CD4-positive, alpha-beta T cell treated with Interleukin-12 subunit alpha and Interleukin-12 subunit beta, for 1 hour (primary cell): ENCODE measurements at regions not wholly inside any gene's neighbourhood (a gene's known extent, or its start where the extent isn't known, plus 50 kb on each side); places are given as distances from the start of the nearest gene placed in this dataset.

ENCODE experiments used
- DNase-seq: peaks from one replicate; pipeline ENCODE4 v3.0.0-alpha.2; 2020

DNA sequence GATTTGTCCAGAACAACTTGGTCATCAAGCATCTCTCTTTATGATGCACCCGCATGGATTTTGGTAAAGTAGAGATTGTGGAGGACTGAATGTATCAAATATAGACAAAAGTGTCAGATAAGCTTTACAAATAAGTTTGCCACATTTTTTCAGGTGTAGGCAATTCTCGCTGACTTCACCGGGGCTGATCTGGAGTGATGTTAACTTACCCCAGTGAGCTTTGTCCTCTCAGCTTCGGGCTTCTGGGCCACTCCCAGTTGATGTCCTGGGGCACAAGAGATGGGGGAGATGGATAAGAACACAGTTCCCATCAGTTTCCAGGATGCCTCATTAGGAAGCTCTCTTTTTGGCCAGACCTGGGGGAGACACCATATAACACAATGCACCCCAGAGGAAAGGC, 117.7 kb downstream of the ETS2 start:
- no peak for DNase-seq

DNA sequence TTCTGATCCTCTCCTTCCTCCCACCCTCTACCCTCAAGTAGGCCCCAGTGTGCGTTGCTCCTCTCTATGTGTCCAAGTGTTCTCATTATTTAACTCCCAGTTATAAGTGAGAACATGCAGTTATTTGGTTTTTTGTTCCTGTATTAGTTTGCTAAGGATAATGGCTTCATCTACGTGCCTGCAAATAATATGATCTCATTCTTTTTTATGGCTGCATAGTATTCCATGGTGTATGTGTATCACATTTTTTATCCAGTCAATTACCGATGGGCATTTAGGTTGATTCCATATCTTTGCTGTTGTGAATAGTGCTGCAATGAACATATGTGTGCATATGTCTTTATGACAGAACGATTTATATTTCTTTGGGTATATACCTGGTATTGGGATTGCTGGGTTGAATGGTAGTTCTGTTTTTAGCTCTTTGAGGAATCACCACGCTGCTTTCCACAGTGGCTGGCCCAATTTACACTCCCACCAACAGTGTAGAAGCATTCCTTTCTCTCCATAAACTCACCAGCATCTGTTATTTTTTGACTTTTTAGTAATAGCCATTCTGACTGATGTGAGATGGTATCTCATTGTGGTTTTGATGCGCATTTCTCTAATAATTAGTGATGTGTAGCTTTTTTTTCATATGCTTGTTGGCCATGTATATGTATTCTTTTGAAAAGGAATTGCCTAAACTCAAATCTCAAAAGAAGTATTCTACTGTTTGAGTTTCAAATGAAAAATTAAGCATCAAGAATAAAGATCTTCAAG, 116.9 kb downstream of the ETS2 start:
- DNase-seq = no peak

DNA sequence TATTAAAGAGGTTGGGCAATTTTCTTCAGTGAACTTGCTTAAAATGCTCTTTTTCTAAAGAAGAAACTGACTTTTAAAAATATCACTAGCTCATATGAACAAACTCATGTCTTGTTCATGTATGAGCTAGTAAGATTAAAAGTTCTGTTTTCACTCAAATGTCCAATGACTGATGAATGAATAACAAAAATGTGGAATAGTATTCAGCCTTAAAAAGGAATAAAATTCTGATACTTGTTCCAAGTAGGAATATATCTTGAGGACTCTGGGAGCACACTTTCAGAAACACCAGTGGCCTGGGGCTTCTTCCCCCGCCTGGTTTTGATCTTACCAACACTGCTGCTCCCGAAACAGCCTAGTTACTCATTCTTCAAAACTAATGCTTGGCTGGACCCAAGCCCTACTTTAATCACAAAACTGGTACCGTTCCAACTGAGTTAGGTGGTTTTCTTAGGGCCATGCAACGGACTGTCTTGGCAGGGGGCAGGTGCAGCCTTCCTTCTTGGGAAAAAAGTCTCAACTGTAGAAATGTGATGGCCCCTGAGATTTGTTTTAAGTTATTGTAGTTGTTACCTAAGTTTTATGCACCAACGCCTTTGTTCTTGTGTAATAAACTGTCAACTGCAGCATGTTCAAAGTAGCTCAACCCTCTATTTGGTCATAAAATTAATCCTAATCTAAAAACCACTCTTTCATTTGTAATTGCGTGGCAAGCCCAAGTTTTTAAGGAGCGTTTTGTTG, 116.0 kb downstream of the ETS2 start:
- no peak for DNase-seq

DNA sequence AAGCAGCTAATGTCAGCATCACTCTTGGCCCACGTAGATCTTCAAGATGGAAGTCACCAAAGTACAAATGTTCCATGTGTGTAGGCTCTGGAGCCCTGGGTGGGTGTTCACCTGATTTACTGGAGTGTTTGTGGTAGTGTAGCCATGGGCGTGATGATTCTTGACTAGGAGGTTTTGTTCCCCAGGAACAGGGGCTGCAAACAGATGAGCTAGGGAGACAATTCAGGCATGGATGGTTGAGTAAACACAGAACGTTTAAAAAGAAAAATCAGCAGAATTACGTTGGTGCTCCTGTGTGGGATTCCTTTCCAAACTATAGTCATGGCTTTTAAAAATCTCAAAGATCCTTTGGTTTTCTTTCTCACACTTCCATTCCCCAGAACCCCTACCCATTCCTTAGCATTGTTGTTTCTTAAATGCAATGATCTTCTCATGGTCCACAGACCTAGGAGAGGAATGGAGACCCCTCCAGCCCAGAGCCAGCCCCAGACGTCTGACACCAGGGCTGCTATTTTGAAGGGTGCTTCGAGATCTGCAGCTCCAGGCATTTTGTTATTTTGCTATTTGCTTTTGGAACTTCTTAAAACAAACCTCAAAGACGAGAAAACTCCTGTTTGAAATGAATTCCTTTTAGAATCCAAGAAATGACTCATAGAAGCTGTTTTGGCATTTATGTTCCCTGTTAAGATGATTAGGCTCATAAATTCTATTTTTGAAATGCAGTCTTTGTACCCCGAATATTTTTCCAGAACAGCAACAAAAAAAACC, 115.1 kb downstream of the ETS2 start:
- DNase-seq = no peak

DNA sequence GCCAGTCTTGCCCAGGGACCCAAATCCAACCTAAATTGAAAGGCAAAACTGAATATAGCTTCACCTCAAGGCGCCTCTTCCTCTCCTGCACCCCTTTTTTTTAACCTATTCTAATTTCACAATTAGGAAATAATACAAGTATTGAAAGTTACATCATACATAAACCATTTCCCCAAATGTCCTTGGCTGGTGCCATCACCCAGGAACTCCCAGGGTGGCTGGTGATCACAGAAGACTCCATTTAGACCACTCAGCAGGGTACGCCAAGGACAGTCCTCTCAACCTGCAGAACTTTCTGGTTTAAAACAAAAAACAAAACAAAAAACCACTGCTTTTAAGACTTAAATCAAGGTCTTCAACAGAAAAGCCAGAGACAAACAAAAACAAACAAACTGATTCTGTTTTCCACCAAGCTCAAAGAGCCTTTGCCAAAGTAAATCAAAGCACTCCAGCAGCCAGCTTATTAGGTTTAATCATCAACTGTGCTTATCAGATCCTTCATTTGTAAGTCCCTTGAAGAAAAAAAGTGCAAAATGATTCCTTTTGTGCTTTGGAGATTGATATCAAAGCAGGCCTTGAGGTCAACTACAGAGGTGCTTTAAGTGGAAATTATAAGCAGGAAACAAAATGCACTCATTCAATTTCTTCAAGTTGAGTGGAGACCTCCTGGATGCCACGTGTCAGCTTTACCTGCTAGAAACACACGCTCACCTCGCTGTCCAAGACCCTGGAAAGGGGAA, 113.0 kb downstream of the ETS2 start:
- DNase-seq = no peak

DNA sequence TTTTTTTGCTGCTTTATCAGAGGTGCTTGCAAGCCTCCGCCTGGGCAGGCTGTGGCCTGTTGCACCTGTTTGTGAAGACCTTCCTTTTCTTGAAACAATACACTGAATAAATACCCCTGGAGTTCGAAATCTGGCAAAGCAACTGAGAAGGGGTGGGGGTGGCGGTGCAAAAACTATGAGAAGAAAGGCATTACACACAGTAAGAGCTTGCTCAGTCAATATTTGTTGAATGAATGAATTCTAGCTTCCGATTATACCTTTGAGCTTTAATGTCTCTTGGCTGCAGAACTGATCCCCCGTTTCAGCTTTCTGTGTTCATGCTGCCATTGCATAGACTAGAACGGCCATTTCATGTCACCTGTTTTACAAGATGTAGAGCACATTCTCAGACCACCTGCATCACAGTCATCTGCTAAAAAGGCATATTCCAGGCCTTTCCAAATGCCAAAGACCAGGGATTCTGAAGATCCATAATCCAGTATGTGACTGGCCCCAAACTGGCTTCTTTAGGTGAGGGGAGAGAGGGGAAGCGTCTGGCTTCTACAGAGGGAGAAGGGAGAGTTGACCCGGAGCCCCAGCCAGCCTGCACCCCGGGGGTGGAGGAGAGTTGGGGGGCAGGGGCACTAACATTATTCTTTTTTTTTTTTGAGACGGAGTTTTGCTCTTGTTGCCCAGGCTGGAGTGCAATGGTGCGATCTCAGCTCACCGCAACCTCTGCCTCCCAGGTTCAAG, 111.5 kb downstream of the ETS2 start:
- no peak for DNase-seq

DNA sequence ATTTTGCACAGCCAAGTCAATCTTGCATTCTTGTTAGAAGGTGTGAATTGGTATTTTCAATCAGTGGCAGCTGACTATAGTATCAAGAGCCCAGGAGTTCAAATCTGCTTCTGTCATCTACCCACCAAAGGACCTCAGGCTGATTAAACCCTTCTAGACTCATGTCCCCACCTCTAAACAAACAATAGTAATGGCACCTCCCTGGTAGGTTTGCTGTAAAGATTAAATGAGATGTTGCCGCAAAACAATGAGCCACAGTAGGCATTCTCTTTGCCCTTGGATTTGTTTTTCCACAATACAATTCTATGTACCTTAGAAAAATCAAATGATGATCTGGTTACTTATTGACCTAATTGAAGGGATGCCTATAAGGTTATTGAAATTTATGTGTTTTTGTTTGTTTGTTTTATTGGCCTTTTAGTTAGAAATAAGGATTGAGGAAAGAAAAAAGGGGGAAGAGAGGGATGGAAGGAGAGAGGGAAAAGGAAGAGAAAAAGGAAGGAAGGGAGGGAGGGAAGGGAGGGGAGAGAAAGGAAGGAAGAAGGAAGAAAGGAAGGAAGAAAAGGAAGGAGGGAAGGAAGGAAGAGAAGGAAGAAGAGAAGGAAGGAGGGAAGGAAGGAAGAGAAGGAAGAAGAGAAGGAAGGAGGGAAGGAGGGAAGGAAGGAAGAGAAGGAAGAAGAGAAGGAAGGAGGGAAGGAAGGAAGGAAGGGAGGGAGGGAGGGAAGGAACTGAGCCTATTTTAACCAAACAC, 110.7 kb downstream of the ETS2 start:
- no peak for DNase-seq

DNA sequence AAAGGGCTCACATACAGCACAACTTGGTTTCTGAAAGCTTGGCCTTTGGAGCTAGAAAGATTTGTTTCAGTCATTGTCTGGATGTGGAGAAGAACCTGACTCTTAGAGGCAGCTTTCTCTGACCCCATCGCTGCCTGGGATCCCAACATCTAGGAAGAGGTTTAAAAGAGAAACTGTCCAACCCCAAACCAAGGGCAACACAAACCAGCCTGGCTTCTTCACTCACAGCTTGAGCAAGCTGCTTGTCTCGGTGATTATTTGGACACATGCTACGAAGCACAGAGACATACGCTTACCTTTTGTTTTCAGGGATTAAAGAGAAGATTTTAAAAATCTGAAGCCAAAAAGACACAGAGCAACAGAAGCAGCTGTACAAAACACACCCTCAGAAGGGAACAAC, 109.8 kb downstream of the ETS2 start:
- DNase-seq = no peak

DNA sequence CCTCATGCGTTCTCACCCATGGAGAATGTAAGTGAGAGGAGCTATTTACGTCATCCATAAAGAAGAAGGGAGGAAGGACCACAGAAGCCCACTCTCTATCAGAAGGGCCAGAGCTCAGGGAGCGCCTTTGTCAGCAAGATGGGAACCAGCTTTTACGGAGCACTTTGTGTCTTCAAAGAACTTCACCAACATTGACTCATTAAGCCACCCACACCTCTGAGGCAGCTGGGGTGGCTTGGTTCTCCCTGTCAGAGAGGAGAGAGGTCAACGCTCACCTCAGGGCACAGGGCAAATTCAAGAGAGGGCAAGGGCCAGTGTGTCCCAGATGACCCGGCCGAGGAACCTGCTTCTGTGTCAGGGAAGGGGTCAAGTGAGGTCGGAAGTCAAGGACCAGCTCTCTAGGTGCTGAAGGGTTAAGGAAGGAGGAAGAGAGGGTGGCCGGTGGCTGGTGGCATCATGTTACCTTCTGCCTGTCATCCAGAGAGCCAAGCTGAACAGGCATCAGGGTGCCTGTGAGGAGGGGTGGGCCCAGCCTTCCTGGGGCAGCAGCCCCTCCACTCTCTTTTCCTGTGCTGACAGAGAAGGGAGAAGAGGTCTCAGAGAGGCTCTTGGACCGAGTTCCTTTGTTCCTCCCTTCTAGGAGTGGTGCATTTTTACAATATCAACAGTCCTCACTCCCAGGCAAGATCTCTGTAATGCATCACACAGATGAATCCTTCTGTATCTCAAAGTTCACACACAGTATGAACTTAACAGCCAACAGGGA, 109.0 kb downstream of the ETS2 start:
- DNase-seq = no peak

DNA sequence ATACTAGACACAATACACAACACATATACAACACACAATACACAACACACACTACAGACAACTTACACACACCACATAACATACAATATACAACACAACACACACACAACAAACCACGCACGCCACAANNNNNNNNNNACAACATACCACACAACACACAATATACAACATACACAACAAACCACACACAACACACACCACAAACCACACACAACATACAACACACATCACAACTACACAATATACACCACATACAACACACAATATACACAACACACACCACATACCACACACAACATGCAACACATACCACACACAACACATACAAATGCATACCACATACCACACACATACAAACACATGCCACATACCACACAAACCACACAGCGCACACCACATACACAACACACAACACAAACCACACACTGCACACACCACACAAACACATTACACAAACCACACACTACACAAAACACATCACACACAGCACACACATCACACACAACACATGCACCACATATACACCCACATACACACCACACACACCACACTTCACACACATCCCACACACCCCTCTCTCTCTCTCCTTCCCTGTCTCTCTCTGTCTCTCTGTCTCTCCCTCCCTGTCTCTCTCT, 108.3 kb downstream of the ETS2 start:
- no peak for DNase-seq

DNA sequence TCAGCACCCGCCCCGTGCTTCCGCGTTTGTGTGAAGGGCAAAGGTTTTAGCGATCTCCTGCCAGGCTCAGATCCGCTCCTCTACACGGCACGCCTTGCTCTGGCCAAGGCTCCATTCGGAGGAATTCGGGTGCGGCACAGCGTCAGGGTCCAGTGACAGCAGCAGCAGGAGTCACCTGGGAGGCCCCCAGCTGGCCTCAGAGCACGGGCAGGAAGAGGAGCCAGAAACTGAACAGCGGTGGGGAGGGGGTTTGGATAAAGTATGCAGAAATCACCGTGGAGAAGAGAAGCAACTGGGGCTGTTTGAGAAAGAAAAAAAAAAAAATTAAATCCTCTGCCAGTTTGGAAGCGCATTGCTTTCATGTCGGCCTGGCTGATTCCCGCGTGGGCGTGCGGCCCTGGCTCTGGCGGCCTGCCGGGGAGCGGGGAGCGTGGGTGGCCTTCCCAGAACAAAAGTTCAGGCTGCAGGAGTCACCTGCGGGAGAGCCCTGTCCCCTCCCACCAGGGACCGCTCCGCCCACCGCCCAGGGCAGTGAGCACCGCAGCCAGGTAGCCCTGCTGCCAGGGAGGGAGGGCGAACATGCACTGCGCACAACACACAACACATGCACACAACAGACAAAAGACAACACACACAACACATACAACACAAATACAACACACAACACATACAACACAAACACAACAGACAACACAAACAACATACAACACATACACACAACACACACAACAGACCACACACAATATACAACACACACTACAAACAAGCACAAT, 107.6 kb downstream of the ETS2 start:
- DNase-seq = no peak

DNA sequence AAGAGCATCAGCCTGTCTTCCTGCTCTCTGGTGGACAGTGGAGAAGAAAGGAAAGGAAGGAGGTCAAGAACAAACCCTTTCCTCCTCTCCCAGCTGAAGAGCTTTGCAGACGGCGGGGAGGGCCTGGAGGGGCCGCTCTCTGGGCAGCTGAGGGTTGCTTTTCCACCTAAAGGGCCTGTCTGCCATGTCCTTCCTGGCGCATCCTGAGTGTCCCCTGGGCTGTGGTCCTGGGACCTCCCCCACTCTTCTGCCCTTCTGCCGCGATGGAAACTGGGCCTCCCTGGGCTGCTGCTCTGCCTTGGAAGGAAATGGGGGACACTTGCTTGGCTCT, 107.0 kb downstream of the ETS2 start:
- no peak for DNase-seq

DNA sequence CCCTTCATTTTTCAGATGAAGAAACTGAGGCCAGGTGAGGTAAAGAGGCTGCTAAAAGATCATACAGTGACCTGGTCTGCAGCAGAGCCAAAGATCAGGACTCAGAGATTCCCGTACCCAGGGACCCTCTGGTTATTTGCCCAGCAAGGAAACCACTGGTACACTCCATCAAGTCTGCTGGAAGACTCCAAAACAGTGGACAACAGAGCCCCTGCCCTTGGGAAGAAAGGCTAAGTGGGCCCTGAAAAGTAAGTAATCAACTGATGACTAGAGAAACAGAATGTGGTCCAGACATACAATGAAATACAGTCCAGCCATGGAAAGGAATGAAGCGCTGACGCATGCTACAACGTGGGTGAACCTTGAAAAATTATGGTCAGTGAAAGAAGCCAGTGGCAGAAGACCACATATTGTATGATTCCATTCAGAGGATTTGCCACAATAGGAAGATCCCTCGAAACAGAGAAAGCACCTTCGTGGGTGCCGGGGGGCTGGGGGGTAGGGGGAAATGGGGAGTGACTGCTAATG, 106.4 kb downstream of the ETS2 start:
- DNase-seq = no peak

DNA sequence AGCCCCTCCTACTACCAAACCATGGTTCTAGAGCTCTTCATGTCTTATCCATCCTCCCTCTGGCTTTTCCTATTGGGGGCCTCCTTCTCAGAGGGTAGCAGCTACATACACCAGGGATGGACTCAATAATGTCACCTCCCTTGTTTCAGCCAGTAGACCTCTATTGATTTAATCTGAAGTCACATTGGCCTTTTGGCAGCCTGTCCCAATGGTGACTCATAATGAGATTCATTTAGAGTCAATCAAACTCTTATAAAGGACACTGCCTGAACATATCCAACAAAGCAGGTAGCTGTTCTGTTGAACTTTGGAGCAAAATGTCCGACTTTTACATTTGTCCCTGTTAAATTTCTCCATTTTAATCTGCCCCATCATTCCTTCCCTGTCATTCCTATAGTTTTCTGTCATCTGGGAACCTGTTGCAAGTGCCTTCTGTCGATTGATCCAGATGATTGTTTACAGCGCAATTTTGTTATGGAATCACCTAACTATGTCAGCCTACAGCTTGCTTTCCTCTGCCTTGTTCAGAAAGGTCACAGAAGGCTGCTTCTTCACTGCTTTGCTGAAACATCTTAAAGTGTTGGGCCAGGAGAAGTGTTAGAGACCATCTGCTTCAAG, 105.9 kb downstream of the ETS2 start:
- no peak for DNase-seq

DNA sequence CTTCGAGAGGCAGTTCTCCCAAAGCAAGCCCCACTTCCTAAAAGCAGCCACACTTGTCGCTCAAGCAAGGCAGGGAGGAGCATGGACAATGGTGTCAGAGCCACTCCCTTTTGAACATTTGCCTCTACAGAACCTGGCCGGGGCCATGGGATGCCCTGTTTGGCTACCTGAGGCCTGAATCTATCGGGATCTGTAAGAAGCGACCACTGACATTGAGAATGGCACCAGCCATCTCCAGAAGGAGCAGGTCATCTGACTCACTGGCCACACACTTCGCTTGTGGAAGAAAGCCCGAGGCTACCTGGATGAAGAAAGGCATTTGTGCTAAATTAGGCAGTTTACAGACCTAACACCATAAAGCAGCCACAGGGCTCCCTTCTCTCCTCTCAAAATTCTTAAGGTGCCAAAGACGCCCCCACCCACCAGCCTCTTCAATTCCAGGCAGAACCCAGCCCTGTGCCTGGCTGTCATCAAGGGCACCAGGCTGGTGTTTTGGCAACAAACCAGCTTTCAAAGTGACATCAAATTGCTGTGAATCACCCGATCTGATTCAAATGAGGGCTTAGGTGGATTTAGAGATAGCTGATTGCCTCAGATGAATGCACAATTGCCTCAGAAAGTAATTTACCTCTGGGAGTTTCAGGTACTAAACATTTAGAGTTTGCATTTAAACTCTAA, 104.8 kb downstream of the ETS2 start:
- no peak for DNase-seq

DNA sequence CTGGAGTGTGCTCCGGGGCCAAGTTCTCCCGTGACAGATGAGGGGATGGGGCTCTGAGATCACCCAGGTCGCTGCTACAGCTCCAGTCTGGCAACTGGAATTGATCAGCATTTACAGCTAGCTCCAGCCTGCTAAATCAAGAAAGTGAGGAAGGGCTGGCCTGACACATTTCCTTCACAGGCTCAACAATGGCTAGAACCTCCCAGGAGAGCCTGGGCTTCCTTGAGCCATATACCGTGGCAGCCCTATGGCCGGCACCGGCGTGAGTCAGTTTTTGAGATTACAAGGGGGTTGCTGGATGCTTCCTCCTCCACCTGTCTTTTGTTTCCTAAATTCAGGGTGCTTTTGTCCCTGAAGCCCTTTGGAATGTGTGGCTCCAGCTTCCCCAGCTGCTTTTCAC, 104.2 kb downstream of the ETS2 start:
- no peak for DNase-seq

DNA sequence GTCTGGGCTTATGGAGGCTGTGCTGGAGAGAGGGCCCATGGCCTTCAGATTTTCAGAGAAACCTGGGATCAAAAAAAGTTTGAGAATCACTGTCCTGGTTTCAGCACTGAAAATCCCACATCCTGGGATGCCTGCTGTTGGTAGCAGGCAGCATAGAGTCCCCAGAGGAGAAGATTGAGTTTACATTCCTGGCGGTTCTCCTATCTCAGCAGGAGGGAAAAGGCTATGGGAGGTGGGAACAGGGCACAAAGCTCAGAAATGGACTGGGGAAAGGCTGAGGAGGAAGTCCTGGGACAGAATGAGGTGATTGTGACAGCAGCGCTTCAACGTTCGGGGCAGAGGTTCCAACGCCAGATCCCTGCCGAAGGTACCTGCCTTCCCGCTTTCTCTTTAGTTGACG, 103.4 kb downstream of the ETS2 start:
- DNase-seq = no peak

DNA sequence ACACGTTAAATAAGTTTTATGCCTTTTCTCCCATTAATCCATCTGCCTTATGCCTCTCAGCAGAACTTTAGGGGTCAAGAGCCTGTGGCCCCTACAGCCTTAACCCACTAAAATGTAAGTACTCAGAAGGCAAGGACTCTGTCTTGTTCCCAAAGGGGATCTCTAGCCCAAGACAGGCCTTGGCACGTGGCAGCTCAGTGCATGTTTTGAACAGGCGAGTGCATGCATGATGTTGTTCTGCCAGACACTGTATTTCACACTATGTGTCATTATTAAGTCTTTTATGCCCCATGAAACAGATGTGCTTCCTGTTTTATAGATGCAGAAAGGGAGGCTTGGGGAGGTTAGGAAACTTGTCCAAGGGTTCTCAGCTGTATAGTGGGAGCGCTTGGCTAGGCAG, 102.8 kb downstream of the ETS2 start:
- no peak for DNase-seq
